Uterus (tissue), 3 donors: ENCODE measurements at regions not wholly inside any gene's neighbourhood (a gene's known extent, or its start where the extent isn't known, plus 50 kb on each side); places are given as distances from the start of the nearest gene placed in this dataset.
A peak's percentile ranks its signal among the peaks of the same experiment; 100 is the strongest.

Experiments
- DNase-seq, 2 donors: peaks; one replicate each; pipeline ENCODE4 v3.0.0-alpha.2; 2019 to 2020
- H3K27ac ChIP-seq, 2 donors: fragments of 200-600 bp; sonication (generic); 1 replicate in 1 of 2; 2 replicates in 1 of 2; pipeline ENCODE4 v1.5.1; 2016 to 2018
- H3K27me3 ChIP-seq, 2 donors: fragments of 200-600 bp; sonication (generic); one replicate each; pipeline ENCODE4 v1.5.1; 2018 to 2019; ENCODE audit warnings: control low read depth in 1 of 2
- H3K36me3 ChIP-seq, 2 donors: fragments of 200-600 bp; sonication (generic); one replicate each; pipeline ENCODE4 v1.5.1; 2019; ENCODE audit warnings: control low read depth in 1 of 2
- H3K4me1 ChIP-seq, 2 donors: fragments of 200-600 bp; sonication (generic); one replicate each; pipeline ENCODE4 v1.5.1; 2018 to 2019; ENCODE audit warnings: control low read depth in 1 of 2
- H3K4me3 ChIP-seq, 2 donors: fragments of 200-600 bp; sonication (generic); 1 replicate in 1 of 2; 2 replicates in 1 of 2; pipeline ENCODE4 v1.5.1; 2018 to 2019; ENCODE audit warnings: mild to moderate bottlenecking in 1 of 2
- H3K9me3 ChIP-seq, 2 donors: fragments of 200-600 bp; sonication (generic); one replicate each; pipeline ENCODE4 v1.5.1; 2019; ENCODE audit warnings: control low read depth in 1 of 2
- POLR2A ChIP-seq, 2 donors: fragments of 450-650 bp; IDR thresholded peaks; one replicate each; pipeline ENCODE4 v1.6.1; 2016; ENCODE audit warnings: antibody characterized with exemption in 2 of 2, mild to moderate bottlenecking in 1 of 2, moderate library complexity in 1 of 2
- intact Hi-C: fragments of 100-400 bp; cut with DNase I; formaldehyde crosslinking; loops from one replicate; pipeline ENCODE4 v1.15.1; 2023; ENCODE audit warnings: low total_unique reads
- TF ChIP-seq, protein P1 (sequence below), 4 experiments: fragments of 200-600 bp in 2 of 4; fragments of 450-650 bp in 2 of 4; sonication (generic) in 2 of 4; IDR thresholded peaks; one replicate each; pipeline ENCODE4 v1.5.1; 2016 to 2019; ENCODE audit warnings: antibody characterized with exemption in 4 of 4, mild to moderate bottlenecking in 2 of 4, moderate library complexity in 1 of 4
- donor health status: DM: yes; HTN: yes; CAD: no.

DNA sequence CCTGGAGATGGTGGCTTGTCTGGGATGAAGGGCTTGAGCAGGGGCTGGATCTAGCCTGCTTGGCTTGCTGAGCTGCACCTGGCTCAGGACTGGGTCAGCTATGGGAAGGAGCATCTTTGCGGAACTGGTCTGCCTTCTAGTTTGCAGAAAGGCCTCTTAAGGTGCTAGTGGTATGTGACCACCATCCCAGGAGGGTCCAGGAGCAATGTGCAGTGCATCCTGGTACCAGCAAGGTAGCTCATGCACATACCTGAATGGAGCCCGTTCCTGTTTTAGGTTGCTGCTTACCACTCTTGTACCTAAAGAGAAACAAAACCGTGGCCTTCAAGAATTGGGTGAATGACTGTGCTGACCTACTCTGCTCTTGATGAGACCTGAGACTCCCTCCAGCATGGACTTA is 118.6 kb upstream of the PELI1 start:
- Histone ChIP-seq H3K27ac (peak overlapping the region; percentile 51 to 64), H3K27me3 (no peaks in the 10 kb centered on the region), H3K9me3 (no peaks in the 10 kb centered on the region), H3K36me3 (no peaks in the 10 kb centered on the region), H3K4me3 (no peak overlapping the region), H3K4me1 (no peaks in the 10 kb centered on the region)
- TF ChIP-seq POLR2A (IDR thresholded peaks at IDR 0.05): no peak
- intact Hi-C loops: no loop called here
- no peak for DNase-seq

DNA sequence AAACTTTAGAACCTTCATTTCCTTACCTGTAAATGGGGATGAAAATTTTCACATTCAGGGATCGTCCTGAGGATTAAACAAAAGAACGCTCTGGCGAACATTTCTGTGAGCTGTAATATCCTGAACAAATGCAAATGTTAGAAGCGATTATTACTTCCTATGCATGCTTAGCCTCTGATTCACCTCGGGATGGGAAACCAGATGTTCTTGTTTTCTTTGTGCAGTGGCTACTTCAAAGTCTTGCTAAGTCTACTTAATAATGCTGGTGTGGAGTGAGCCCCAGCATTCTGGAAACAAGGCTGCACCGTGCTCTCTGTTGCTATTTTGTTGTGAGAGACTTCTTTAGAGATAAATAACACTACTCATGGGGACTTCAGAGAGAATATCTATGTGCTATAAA is 119.1 kb upstream of the PELI1 start:
- Histone ChIP-seq H3K4me1 (no peaks in the 10 kb centered on the region), H3K27me3 (no peaks in the 10 kb centered on the region), H3K9me3 (no peaks in the 10 kb centered on the region), H3K4me3 (no peak overlapping the region), H3K36me3 (no peaks in the 10 kb centered on the region), H3K27ac (peak overlapping the region; percentile 51 to 64)
- intact Hi-C loops: no loop called here
- peak in 1 of 2 donors; percentile 46 for DNase-seq
- no peak for TF ChIP-seq POLR2A (IDR thresholded peaks at IDR 0.05)
- TF ChIP-seq, protein P1, sequence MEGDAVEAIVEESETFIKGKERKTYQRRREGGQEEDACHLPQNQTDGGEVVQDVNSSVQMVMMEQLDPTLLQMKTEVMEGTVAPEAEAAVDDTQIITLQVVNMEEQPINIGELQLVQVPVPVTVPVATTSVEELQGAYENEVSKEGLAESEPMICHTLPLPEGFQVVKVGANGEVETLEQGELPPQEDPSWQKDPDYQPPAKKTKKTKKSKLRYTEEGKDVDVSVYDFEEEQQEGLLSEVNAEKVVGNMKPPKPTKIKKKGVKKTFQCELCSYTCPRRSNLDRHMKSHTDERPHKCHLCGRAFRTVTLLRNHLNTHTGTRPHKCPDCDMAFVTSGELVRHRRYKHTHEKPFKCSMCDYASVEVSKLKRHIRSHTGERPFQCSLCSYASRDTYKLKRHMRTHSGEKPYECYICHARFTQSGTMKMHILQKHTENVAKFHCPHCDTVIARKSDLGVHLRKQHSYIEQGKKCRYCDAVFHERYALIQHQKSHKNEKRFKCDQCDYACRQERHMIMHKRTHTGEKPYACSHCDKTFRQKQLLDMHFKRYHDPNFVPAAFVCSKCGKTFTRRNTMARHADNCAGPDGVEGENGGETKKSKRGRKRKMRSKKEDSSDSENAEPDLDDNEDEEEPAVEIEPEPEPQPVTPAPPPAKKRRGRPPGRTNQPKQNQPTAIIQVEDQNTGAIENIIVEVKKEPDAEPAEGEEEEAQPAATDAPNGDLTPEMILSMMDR (IDR thresholded peaks at IDR 0.05): no peak

DNA sequence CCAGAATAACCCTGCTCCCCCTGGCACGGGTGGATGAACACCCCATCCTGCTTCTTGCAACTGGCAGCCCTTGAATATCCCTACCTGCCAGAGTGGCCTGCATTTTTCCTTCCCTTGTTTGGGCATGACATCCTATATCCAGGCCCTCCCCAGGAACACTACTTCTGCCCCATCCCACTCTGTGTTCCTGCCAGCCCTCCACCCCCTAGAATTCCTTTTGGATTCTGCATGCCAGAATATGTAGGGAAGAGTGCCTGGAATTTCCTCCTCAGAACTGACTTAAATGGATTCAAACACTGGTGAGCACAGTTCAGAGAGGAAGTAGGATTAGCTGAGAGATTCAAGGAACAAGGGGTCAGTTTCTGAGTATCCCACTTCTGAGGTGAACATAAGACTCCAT is 123.5 kb upstream of the PELI1 start:
- H3K27me3 ChIP-seq: no peaks in the 10 kb centered on the region
- H3K9me3 ChIP-seq: no peaks in the 10 kb centered on the region
- H3K4me1 ChIP-seq: peaks cover 0 to 2% of the 10 kb centered on the region in 2 donors
- no peak overlapping the region for H3K4me3 ChIP-seq
- no peak for DNase-seq
- TF ChIP-seq, protein P1 (IDR thresholded peaks at IDR 0.05): no peak
- TF ChIP-seq POLR2A (IDR thresholded peaks at IDR 0.05): no peak
- peak overlapping the region in 1 of 2 donors; percentile 52 for H3K27ac ChIP-seq
- intact Hi-C loops: no loop called here
- no peaks in the 10 kb centered on the region for H3K36me3 ChIP-seq

DNA sequence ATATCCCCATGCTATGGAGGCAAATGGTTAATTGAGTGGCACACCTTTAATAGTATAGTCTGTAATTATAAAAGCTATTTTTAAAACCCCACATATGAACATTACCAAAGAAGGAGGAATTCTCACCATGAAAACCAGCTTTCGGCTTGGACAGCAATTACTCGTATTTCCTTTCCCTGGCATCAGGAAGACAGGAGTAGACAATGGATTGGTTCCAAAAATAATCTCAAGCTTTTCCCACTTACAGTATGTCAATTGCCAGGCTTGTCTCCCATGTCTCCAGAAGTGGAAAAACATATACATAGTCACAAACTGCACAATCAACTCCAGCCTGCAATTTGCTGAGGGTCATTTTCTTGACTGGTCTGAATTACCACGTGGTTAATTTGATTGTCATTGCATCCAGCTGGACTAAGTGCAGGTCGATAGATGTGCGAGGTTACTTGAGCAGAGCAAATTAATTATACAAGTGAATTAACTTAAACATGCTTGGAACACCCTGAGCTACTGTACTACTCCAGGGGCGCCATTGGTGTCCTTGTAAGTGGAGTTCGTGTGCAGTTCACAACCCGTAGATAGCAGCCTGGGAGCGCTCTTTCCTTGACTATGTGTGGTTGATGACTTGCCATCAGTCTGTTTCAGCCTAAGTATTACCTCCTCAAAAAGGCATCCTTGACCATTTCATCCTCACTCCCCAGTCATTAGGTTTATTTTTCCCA is 124.3 kb upstream of the PELI1 start:
- no peak overlapping the region for H3K4me3 ChIP-seq
- no peaks in the 10 kb centered on the region for H3K36me3 ChIP-seq
- intact Hi-C loops: no loop called here
- H3K9me3 ChIP-seq: no peaks in the 10 kb centered on the region
- DNase-seq: no peak
- TF ChIP-seq POLR2A (IDR thresholded peaks at IDR 0.05): no peak
- TF ChIP-seq, protein P1 (IDR thresholded peaks at IDR 0.05): no peak
- H3K27me3 ChIP-seq: no peaks in the 10 kb centered on the region
- H3K27ac ChIP-seq: peak overlapping the region in 1 of 2 donors; percentile 52
- H3K4me1 ChIP-seq: peaks cover 5 to 8% of the 10 kb centered on the region in 2 donors

DNA sequence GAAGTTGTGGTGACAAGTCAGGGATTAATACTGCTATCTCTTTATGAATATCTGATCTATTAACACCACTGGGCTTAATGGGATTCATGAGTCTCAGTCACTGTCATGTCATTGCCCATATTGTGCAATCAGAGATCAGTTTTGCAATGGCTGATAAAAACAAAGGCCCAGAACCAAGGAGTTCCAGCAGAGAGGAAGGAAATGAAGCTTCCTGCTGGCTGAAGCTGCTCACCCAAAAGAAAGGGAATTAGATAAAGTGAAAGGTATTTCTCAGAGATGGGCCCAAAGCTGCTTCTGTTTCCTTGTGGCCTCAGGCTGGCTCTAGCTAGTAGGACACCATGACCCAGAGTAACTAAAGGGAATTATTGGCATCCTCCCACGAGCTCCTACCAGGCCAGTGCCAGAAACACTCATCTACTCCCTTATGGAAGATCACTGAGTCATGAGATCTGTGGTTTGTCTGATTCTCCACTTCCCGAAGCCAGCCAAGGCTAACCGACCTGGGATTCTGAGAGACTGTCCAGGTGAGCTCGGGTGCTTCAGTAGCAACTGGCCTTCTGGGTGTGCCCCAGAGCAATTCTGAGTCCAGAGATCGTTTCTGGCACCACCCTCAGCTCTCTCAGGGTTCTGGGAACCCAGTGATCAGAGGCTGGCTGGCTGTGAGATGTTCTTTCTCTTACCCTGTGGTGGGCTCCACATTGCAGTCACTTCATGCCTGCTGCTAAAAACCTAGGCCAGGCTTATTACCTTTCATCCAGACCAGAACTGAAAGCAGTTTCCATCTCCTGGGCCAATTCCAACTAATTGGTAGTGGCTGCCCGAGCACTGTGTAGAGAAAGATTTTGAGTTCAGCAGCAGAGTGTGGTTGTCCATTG is 129.5 kb upstream of the PELI1 start:
- no peaks in the 10 kb centered on the region for H3K36me3 ChIP-seq
- H3K9me3 ChIP-seq: no peaks in the 10 kb centered on the region
- intact Hi-C loops: no loop called here
- no peak overlapping the region for H3K4me3 ChIP-seq
- no peak for TF ChIP-seq POLR2A (IDR thresholded peaks at IDR 0.05)
- TF ChIP-seq, protein P1 (IDR thresholded peaks at IDR 0.05): peak in 1 of 4 experiments; percentile 7
- peaks cover 15 to 17% of the 10 kb centered on the region in 2 donors for H3K4me1 ChIP-seq
- H3K27ac ChIP-seq: peak overlapping the region; percentile 85 to 88
- no peaks in the 10 kb centered on the region for H3K27me3 ChIP-seq
- peak; percentile 78 to 91 for DNase-seq
